Renal cortex interstitium (tissue), 11 donors: ENCODE measurements at regions not wholly inside any gene's neighbourhood (a gene's known extent, or its start where the extent isn't known, plus 50 kb on each side); places are given as distances from the start of the nearest gene placed in this dataset.
A peak's percentile ranks its signal among the peaks of the same experiment; 100 is the strongest.

ENCODE experiments used
- DNase-seq, 11 donors: peaks; one replicate each; pipeline ENCODE4 v3.0.0-alpha.2; 2013; ENCODE audit warnings: low read depth in 9 of 11, low spot score in 4 of 11; ENCODE audit errors: extremely low read depth in 1 of 11

DNA sequence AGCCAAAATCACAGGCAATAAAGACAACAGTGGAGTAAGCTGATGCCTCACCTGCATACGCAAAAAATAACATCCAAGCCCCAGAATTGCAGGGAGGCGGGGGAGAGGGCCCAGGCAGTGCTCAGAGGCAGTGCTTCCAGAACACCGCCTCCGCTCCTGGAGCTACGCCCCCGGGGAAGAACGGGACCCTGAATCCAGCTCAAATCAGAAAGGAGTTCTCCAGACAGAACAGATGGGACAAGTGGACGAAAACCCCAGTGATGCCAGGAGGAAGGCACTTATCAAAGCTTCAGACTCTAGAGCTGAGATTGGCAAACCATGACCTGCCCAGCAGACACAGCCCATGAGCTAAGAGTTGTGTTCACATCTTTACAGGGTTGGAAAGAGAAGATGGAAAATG, 683.9 kb downstream of the TBC1D22A start:
- DNase-seq, result peak in 3 of 11 donors; percentile 3 to 7 (median 5)

- DNase-seq, result no peak
Observed at GRCh38 chr22:47445716-47446290, 683.4 kb downstream of the TBC1D22A start.

GRCh38 chr22:47445212-47445611, 682.8 kb downstream of the TBC1D22A start:
- no peak for DNase-seq

DNA sequence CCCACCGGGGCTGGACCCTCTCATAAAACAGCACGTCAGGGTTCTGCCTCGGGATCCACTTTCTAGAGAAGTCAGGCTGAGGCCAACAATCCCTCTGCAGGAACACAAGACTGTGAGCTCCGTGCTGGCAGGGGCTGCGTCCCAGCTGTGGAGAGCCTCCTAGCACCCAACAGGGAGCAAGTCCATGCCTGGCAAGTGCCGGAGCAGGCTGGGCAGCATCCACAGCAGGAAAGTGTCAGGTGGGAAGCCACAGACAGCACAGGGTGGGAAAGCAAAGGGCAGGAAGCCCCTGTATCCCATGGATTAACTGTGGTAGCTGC, 682.3 kb downstream of the TBC1D22A start:
- DNase-seq, result no peak

GRCh38 chr22:47443836-47444745, 681.6 kb downstream of the TBC1D22A start:
- no peak for DNase-seq

DNA sequence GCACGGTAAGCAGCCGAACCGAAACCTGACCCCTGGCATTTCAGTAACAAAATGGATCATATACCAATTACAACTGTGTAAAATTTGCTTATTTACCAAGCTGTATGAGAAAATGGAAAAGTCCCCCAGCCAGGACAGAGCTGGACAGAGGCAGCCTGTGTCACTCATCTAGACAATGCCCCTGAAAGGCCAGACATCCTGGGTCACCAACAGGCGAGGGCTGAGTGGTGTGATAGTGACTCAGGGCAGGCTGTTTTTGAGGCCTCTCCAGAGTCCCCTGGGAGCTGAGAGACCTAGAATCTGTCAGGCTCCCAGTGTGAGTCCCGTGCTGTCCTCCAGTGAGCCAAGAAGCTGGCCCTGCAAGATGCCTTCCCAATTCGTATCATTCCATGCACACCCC, 680.4 kb downstream of the TBC1D22A start:
- DNase-seq, result no peak

DNA sequence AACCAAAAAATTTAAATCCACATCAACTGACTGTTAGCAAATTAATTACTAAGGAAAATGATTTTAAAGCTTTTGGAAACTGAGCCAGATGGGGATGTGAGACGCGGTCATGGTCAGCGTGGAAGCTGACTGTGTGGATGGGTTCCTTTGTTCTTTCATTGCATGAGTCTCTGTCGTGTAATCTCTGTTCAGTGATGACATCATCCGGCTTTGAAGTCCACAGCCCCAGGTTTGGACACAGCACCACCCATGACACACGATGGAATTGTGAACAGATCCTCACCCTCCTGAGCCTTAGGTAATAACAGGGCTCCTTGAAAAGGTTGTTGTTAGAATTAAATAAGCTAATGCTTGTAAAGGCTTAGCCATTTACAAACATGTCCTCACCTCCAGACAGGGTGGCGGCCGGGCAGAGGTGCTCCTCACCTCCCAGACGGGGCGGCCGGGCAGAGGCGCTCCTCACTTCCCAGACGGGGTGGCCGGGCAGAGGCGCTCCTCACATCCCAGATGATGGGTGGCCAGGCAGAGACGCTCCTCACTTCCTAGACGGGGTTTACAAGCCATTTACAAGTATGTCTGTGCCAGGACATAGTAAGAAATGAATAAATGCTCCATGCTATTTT, 677.3 kb downstream of the TBC1D22A start:
- no peak for DNase-seq

- no peak for DNase-seq
Observed at GRCh38 chr22:47437636-47438035, 675.2 kb downstream of the TBC1D22A start.

- no peak for DNase-seq
Observed at GRCh38 chr22:47437110-47437509, 674.7 kb downstream of the TBC1D22A start.

DNA sequence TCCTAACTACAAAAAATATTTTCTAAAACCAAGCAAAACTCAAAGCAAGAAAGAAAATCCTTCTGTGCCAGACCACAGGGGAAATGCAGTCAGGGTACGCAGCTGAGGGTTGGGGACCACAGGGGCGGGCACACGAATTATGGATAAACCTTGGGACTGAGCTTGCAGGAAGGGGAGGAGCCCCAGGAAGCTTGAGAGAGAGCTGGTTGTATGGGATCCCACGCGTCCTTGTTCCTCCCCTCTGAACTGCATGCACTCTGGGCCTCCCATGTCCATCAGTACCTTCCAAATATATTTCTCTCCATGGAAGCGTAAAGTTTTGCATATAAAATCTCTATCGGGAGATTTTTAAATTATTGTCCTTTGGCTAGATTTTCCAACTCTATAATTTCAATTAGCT, 673.4 kb downstream of the TBC1D22A start:
- no peak for DNase-seq

GRCh38 chr22:47435204-47435487, 672.7 kb downstream of the TBC1D22A start:
- no peak for DNase-seq

DNA sequence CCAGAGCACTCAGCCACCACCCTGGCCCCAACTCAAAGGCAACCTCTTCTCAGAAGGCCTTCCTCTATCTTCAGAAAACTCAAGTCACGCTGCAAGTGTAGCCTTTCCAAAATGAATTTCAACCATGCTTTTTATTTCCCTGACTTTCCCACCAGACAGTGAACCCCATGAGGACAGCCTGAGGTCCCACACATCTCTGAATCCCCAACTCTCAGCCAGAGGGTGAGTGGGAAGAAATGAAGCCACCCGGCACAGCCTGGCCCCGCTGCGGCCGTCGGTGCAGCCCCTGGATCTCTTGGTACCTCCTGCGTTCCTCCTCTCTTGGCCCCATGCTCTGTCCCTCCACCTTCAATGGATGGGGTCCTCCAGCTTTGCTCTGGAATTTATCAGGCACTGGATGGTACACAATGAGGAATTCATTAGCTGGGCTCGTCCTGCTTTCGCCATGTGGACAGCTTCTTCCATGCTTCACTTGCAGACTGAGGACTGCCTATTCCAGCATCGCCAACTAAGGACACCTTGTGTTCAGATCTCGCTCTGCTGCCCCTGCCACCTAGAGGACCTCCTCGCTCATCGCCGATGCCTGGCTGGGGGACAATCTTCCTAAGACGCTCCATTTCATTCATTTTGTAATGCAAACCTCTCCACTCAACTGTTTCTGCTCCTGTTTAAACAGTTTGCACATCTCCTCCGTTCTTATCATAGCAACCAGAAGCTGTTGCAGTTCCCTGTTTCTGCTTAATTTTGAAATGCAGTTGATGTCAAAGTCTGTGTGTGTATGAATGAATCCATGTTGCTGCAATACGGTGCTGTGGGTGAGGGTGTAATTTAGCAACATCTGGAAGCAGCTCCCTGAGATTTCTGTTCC, 672.1 kb downstream of the TBC1D22A start:
- DNase-seq, result no peak

GRCh38 chr22:47433627-47434026, 671.2 kb downstream of the TBC1D22A start:
- DNase-seq, result no peak

- no peak for DNase-seq
Observed at GRCh38 chr22:47432683-47433082, 670.2 kb downstream of the TBC1D22A start.

- no peak for DNase-seq
Observed at GRCh38 chr22:47423861-47424820, 661.7 kb downstream of the TBC1D22A start.

DNA sequence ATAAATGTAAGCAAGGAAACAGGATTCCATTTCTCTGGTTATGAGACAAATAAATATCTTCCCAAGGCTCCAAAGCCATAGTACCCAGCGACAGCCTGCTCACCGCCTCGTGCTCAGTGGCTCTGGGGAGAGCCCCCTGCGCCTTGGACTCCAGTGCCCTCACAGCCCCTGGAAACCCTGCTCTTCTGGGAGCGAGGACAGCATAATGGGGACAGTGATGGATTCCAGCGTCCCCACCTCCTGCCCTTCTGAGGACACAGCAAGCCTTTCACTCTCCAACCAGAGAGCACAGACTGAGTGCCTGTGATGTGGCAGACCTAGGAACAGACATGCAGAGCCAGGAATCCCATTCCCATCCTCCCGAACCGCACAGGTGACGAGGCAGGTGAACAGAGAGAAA, 660.8 kb downstream of the TBC1D22A start:
- DNase-seq, result no peak

DNA sequence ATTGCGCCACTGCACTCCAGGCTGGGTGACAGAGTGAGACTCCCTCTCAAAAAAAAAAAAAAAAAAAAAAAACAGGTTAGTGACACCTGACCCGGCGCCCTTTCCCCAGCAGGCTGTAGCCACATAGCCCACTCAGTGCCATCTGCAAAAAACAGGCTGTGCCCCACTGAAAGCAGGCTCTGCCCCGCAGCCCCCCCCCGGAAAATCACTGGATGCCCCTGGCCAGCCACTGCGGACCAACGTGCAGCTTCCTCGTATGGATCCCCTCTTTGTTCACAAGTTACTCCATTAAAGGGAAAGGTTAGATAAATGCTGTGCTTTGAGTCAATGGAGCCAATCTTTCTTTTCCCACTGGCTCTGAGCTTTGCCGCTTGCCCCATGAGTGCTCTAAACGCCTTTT, 660.3 kb downstream of the TBC1D22A start:
- DNase-seq, result no peak

GRCh38 chr22:47421846-47422245, 659.4 kb downstream of the TBC1D22A start:
- DNase-seq, result no peak

DNA sequence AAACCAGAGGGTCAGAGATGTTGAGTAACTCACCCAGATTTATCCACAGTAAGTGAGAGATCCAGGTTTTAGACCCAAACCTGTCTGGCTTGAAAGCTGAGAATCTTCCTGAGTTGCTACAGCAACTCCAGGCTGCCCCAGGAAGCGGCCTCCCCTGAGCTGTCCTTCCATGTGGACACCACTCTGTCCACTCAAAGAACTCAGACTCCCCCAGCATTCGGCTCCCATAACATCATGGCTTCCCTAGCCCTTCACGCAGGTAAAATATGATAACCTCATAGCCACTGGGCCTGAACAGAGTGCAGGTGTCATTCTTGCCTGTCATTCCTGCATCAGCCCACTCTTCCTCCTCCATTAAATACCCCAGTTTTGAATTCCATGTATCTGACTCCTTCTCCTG, 657.8 kb downstream of the TBC1D22A start:
- no peak for DNase-seq
